AG04450 (cell line): ENCODE measurements at regions not wholly inside any gene's neighbourhood (a gene's known extent, or its start where the extent isn't known, plus 50 kb on each side); places are given as distances from the start of the nearest gene placed in this dataset.

Experiments used
- CTCF ChIA-PET: fragments of 300-600, 350-600 bp; formaldehyde crosslinking; extraction: SDS; loops from one replicate; lab custom pipeline; 2022; ENCODE audit warnings: antibody characterized with exemption, inconsistent platforms; lab: Charles Lee
- POLR2A ChIA-PET: fragments of 350-600 bp; formaldehyde crosslinking; extraction: SDS; loops from one replicate; lab custom pipeline; 2021; ENCODE audit warnings: antibody characterized with exemption, inconsistent platforms; lab: Yijun Ruan, JAX
- DNase-seq: peaks from one replicate; pipeline ENCODE4 v3.0.0-alpha.2; 2011; ENCODE audit warnings: low read depth, low spot score
- H3K27ac ChIP-seq: one replicate; pipeline ENCODE4 v1.5.1; 2012; ENCODE audit warnings: low read depth, low read length, control low read depth
- H3K27me3 ChIP-seq: one replicate; pipeline ENCODE4 v1.6.0; 2012; ENCODE audit warnings: low read length; ENCODE audit not compliant: control insufficient read depth, insufficient read depth
- H3K4me3 ChIP-seq: 2 replicates; pipeline ENCODE4 v1.5.1; 2011; ENCODE audit warnings: mild to moderate bottlenecking, low read depth, low read length, control low read depth
- H3K9me3 ChIP-seq: 2 replicates; pipeline ENCODE4 v1.5.1; 2012; ENCODE audit warnings: low read length; ENCODE audit not compliant: control insufficient read depth, insufficient read depth
- CTCF ChIP-seq: IDR thresholded peaks from 2 replicates; pipeline ENCODE4 v1.5.1; 2011; ENCODE audit warnings: low read depth, low read length, control low read depth, inconsistent platforms

- no peak for DNase-seq
- no peak for TF ChIP-seq CTCF
- CTCF ChIA-PET: interaction anchor here (1.1 kb wide), 1 partner anchor 145 kb away, joined by 3 read pairs; no protein-coding TSS in a partner anchor
Observed at GRCh38 chr11:59302991-59303390, 55.7 kb upstream of the OR5AN1 start.

GRCh38 chr11:59295435-59295834 is 63.3 kb upstream of the OR5AN1 start:
- Histone ChIP-seq H3K4me3 (no peak overlapping the region), H3K9me3 (no peaks in the 10 kb centered on the region), H3K27ac (no peak overlapping the region), H3K27me3 (no peaks in the 10 kb centered on the region)
- DNase-seq: no peak
- CTCF ChIA-PET: no interaction called here
- no peak for TF ChIP-seq CTCF
- POLR2A ChIA-PET: no interaction called here

More at GRCh38 chr11:59302991-59303390, 55.7 kb upstream of the OR5AN1 start:
- H3K9me3 ChIP-seq: no peaks in the 10 kb centered on the region
- H3K27me3 ChIP-seq: no peaks in the 10 kb centered on the region
- no peak overlapping the region for H3K4me3 ChIP-seq
- H3K27ac ChIP-seq: no peak overlapping the region
- POLR2A ChIA-PET: no interaction called here

GRCh38 chr11:59292611-59293010 is 66.1 kb upstream of the OR5AN1 start:
- H3K4me3 ChIP-seq: no peak overlapping the region
- CTCF ChIA-PET: interaction anchor here (0.7 kb wide), 1 partner anchor 10 kb away, joined by 3 read pairs; no protein-coding TSS in a partner anchor
- no peaks in the 10 kb centered on the region for H3K9me3 ChIP-seq
- no peak overlapping the region for H3K27ac ChIP-seq
- peaks cover 1% of the 10 kb centered on the region for H3K27me3 ChIP-seq
- no peak for TF ChIP-seq CTCF
- DNase-seq: no peak
- POLR2A ChIA-PET: no interaction called here

GRCh38 chr11:59291228-59291627 is 67.5 kb upstream of the OR5AN1 start:
- H3K9me3 ChIP-seq: no peaks in the 10 kb centered on the region
- POLR2A ChIA-PET: no interaction called here
- CTCF ChIA-PET: interaction anchor here (0.8 kb wide), 1 partner anchor 120 kb away, joined by 4 read pairs; the partner anchor contains the start of gene DTX4
- no peak overlapping the region for H3K4me3 ChIP-seq
- DNase-seq: no peak
- H3K27me3 ChIP-seq: peaks cover 8% of the 10 kb centered on the region
- no peak overlapping the region for H3K27ac ChIP-seq
- TF ChIP-seq CTCF: no peak

GRCh38 chr11:59289356-59290181 is 69.1 kb upstream of the OR5AN1 start:
- DNase-seq: no peak
- Histone ChIP-seq H3K27me3 (peaks cover 8% of the 10 kb centered on the region), H3K27ac (no peak overlapping the region), H3K9me3 (no peaks in the 10 kb centered on the region), H3K4me3 (no peak overlapping the region)
- POLR2A ChIA-PET: no interaction called here
- no peak for TF ChIP-seq CTCF
- CTCF ChIA-PET: interaction anchor here (0.6 to 1.9 kb wide), 2 partner anchors 10 to 118 kb away, joined by 3 to 6 read pairs; partner anchors contain the start of gene DTX4
